NK-92 (cell line): ENCODE measurements at regions not wholly inside any gene's neighbourhood (a gene's known extent, or its start where the extent isn't known, plus 50 kb on each side); places are given as distances from the start of the nearest gene placed in this dataset.

Experiments
- DNase-seq: peaks from one replicate; lab custom pipeline; 2025; ENCODE audit not compliant: unreplicated experiment; lab: John Stamatoyannopoulos, UW

DNA sequence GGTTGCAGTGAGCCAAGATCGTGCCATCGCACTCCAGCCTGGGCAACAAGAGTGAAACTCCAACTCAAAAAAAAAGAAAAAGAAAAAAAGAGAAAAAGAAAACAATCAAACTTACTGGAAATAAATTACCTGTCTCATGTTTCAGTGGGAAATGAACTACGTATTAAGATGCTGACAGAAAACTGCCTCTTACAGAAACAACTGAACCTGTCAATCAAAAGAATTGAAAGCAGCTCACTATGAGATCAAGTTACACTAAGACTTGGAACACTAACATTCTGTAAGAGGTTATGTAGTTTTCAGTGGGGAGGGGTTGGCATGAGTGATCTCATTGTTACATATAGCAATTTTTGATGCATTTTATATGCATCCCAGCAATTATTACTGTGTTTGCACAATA, 64.4 kb upstream of the SPATA31E1 start:
- DNase-seq: no peak

DNA sequence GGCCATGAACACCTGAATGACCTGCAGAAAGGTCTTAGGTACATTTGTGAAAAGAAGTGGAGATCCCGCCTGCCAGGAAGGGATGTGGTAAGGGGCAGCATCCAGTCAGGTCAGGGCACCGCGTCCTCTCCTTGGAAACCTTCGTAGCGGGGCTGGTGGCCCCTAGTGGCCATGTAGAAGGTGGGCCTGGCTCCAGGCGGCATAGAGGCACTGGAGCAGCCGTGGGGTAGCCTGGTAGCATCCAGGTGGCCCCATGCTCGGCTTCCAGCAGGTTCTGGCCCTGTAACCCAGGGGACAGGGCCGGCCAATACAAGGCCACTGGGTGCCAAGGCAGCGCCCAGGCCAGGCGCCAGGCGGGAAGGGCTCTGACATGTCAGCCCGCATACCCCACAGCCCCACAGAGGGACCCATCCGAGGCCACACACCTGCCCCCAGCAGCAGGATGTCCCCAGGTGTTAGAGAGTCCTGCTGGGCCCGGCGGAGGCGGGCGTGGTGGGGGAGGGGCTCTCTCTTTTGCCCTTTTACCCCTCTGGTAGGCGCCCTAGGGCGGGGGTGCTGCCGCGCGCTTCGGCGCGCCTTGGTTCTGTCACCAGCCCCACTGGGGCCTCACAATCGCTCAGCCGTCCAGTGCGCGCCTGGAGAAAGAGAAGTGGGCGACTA, 58.3 kb upstream of the SPATA31E1 start:
- no peak for DNase-seq

DNA sequence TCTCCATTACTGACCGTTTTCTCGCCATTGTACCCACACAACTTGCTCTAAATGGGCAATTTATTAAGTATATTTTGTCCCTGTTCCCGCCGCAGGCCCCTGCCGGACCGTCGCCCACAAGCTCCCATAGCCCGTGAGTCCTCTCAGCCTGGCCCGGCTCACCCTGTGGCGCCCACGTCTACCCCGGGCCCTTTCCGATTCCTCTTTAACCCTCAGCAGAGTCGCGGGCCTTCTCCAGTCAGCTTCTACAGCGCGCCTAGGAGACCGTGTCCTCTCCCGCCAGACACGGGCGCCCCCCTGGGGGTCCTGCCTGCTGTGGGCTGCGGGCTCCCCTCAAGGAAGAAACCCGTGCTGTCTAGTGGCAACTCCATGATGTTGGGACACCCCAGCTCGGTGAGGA, 57.8 kb upstream of the SPATA31E1 start:
- DNase-seq: no peak

DNA sequence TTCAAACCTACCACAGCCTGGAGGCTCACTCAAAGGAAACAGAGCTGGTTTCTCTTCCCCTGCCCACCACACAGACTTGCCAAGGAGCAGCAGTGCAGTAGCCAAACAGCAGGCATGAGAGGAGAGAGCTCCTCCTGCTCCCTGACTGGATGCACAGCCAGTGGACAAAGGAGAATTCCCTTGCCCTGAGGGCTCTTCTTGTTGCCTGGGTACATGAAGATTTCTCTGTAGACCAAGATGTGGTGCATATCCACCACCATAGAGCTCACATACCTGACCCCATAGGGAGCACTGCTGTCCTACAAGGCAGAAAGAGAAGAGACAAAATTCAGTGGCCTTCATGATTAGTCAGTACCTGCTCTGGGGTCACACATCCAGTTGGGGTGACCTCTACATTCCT, 56.3 kb upstream of the SPATA31E1 start:
- DNase-seq: no peak

DNA sequence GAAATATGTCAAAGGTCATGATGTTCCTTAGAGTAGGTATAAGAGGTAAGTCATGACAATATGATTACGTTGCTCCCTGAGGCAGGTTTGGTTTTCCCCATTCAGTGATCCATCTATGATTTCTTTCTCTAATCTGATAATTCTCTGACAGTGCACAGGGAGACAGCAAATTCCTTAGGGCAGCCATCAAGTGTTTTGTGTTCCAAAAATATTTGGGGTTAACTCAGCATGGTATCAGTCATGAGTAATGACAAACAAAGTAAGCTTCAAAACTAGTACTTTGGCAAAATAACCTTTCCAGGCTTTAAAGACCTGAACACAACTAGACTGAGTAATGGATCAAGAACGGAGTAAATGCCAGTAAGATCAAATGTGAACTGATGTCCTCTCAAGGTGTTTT, 55.3 kb upstream of the SPATA31E1 start:
- no peak for DNase-seq

GRCh38 chr9:87829756-87830155, 52.9 kb upstream of the SPATA31E1 start:
- no peak for DNase-seq

- no peak for DNase-seq
Observed at GRCh38 chr9:87830446-87830845, 52.2 kb upstream of the SPATA31E1 start.

- DNase-seq: no peak
Observed at GRCh38 chr9:87831159-87831558, 51.5 kb upstream of the SPATA31E1 start.
